Heart left ventricle (tissue), 16 donors: ENCODE measurements at regions not wholly inside any gene's neighbourhood (a gene's known extent, or its start where the extent isn't known, plus 50 kb on each side); places are given as distances from the start of the nearest gene placed in this dataset.
"Not testable (repeated sequence)": the region's sequence is repeated elsewhere in the genome, so short reads cannot be mapped to it uniquely, and the experiment has no call there.

Source experiments
- ATAC-seq, 4 donors: fragments of 200-7000 bp; cut with Tn5 transposase; one replicate each; pipeline ENCODE4 v1.9.1; 2020 to 2022; ENCODE audit warnings: moderate library complexity in 4 of 4, mild to moderate bottlenecking in 3 of 4, moderate number of reproducible peaks in 1 of 4
- DNase-seq, 5 donors: peaks; one replicate each; pipeline ENCODE4 v3.0.0-alpha.2; 2020
- H3K27ac ChIP-seq, 12 donors: fragments of 200-600 bp; sonication (generic) in 4 of 12; one replicate each; pipeline versions ENCODE4 v1.5.0 to v1.8.0; 2016 to 2022; ENCODE audit warnings: mild to moderate bottlenecking in 2 of 12
- H3K27me3 ChIP-seq, 9 donors: fragments of 200-600 bp; sonication (generic) in 2 of 9; one replicate each; pipeline versions ENCODE4 v1.5.1 to v1.8.0; 2016 to 2022; ENCODE audit warnings: mild to moderate bottlenecking in 3 of 9
- H3K36me3 ChIP-seq, 9 donors: fragments of 200-600 bp; sonication (generic) in 2 of 9; one replicate each; pipeline versions ENCODE4 v1.5.0 to v1.8.0; 2018 to 2022; ENCODE audit warnings: mild to moderate bottlenecking in 2 of 9
- H3K4me1 ChIP-seq, 12 donors: fragments of 200-600 bp; sonication (generic) in 4 of 12; one replicate each; pipeline versions ENCODE4 v1.5.0 to v1.8.0; 2016 to 2022; ENCODE audit warnings: mild to moderate bottlenecking in 3 of 12
- H3K4me3 ChIP-seq, 12 donors: fragments of 200-600 bp; sonication (generic) in 4 of 12; one replicate each; pipeline versions ENCODE4 v1.5.0 to v1.8.0; 2017 to 2022; ENCODE audit warnings: mild to moderate bottlenecking in 9 of 12, moderate library complexity in 4 of 12
- H3K9me3 ChIP-seq, 12 donors: fragments of 200-600 bp; sonication (generic) in 4 of 12; one replicate each; pipeline versions ENCODE4 v1.5.0 to v1.8.0; 2016 to 2022; ENCODE audit warnings: mild to moderate bottlenecking in 1 of 12
- POLR2A ChIP-seq, 2 donors: fragments of 450-650 bp; IDR thresholded peaks; one replicate each; pipeline ENCODE4 v1.6.1; 2017; ENCODE audit warnings: antibody characterized with exemption in 2 of 2, mild to moderate bottlenecking in 2 of 2, moderate library complexity in 2 of 2
- WGBS, 4 donors: extraction: QIAGEN DNeasy Blood & Tissue Kit in 2 of 4; methylation state at CpG; one replicate each; pipeline versions ENCODE4 v1.1.5 to v1.1.7; 2013 to 2018; 5-methylcytosine and 5-hydroxymethylcytosine counted together
- intact Hi-C, 10 donors: fragments of 100-400 bp; cut with DNase I; formaldehyde crosslinking; loops; one replicate each; pipeline versions ENCODE4 v1.11.1 to v1.14.2; 2022
- TF ChIP-seq, protein P1 (sequence below), 12 donors: fragments of 200-600 bp; sonication (generic) in 4 of 12; IDR thresholded peaks; one replicate each; pipeline versions ENCODE4 v1.5.0 to v1.8.0; 2018 to 2022; ENCODE audit warnings: antibody characterized with exemption in 12 of 12, mild to moderate bottlenecking in 5 of 12
- donor health status: ischemic (EF 13 %, LVEDD 7.1; RV severe dilation, severe dysfunction).
- donor health status: healthy with polysubstance abuse.
- donor health status: DM: no; HTN: yes; CAD: no.
- donor health status: DM: no; HTN: no; CAD: no.
- donor health status: ischemic (EF 25% LVEDD 6.9; RV normal size, moderate dysfunction).
- donor health status: ischemic (EF 25% LVEDD 5.7; RV mildly dilated, moderate dysfunction).
- donor health status: healthy.
- donor health status: DM: yes; HTN: yes; CAD: no.
- donor health status: ischemic (EF 35%, LVEDD 5.7; RV mildly dilated, moderate dysfunction).
- donor health status: nonischemic (EF 11% LVEDD 7.7; RV severe dilation, severe dysfunction).
- donor health status: DM: yes; HTN: yes; CAD: no.
- donor health status: PGD.
- donor health status: ischemic (EF 29% LVEDD 5.4; RV normal size, mild dysfunction).
- donor health status: nonischemic (EF 23%, LVEDD 6.1; RV moderate dilation, normal function).

DNA sequence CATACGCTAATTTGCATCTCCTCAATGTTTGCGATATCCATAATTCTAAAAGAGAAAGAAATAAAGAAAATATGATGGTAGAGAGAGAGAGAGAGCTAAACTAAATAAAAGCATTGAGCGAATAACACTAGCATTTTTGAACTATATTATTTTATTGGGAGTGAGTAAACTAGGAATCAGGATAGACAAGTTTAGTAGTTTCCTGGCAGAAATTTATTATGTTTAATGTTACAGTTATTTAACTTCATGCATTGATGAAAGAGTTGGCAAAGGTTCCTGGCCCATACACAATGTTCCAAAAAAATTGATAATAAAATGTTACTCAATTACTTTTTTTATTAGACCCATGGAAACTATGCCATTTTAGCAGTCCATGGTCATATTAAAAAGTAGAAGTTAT, 1708.2 kb upstream of the CDH6 start:
- TF ChIP-seq, protein P1, sequence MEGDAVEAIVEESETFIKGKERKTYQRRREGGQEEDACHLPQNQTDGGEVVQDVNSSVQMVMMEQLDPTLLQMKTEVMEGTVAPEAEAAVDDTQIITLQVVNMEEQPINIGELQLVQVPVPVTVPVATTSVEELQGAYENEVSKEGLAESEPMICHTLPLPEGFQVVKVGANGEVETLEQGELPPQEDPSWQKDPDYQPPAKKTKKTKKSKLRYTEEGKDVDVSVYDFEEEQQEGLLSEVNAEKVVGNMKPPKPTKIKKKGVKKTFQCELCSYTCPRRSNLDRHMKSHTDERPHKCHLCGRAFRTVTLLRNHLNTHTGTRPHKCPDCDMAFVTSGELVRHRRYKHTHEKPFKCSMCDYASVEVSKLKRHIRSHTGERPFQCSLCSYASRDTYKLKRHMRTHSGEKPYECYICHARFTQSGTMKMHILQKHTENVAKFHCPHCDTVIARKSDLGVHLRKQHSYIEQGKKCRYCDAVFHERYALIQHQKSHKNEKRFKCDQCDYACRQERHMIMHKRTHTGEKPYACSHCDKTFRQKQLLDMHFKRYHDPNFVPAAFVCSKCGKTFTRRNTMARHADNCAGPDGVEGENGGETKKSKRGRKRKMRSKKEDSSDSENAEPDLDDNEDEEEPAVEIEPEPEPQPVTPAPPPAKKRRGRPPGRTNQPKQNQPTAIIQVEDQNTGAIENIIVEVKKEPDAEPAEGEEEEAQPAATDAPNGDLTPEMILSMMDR (IDR thresholded peaks at IDR 0.05): no peak
- TF ChIP-seq POLR2A (IDR thresholded peaks at IDR 0.05): no peak
- Histone ChIP-seq H3K27ac (no peak overlapping the region), H3K9me3 (peaks cover 0 to 27% (median under 1%) of the 10 kb centered on the region in 12 donors), H3K4me3 (no peak overlapping the region), H3K36me3 (no peaks in the 10 kb centered on the region), H3K27me3 (no peaks in the 10 kb centered on the region), H3K4me1 (no peaks in the 10 kb centered on the region)
- no peak for ATAC-seq
- 89 to 93% (median 91%) methylated on average over 3 of the region's 3 CpGs for WGBS, 4 donors
- intact Hi-C loops: no loop called here
- DNase-seq: no peak

DNA sequence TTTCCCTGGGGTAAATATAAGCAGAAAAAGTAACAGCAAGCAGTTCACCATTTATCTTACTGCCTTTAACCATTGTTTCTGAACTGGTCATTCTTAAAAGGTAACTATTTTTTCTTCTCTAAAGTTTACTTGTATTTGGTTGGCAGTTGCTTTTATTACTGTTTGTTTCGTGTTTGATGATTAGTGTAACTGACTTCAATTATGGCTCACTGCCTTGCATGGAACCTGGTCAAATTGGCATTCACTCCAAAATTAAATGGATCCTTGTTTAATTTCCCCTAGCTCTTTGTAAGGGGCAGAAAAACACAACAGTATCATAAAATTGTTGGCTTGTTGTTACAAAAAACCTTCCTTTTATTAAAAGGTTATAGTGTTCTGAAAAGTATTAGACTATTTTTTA, 1723.9 kb upstream of the CDH6 start:
- TF ChIP-seq, protein P1 (IDR thresholded peaks at IDR 0.05): no peak
- TF ChIP-seq POLR2A (IDR thresholded peaks at IDR 0.05): no peak
- Histone ChIP-seq H3K4me1 (no peaks in the 10 kb centered on the region), H3K4me3 (no peak overlapping the region), H3K36me3 (no peaks in the 10 kb centered on the region), H3K9me3 (peaks cover 0 to 12% (median 0%) of the 10 kb centered on the region in 12 donors), H3K27me3 (no peaks in the 10 kb centered on the region), H3K27ac (no peak overlapping the region)
- intact Hi-C loops: no loop called here
- WGBS, 4 donors: 52 to 61% (median 54%) methylated on average over 1 of the region's 1 CpG
- ATAC-seq (no peak), DNase-seq (no peak)

DNA sequence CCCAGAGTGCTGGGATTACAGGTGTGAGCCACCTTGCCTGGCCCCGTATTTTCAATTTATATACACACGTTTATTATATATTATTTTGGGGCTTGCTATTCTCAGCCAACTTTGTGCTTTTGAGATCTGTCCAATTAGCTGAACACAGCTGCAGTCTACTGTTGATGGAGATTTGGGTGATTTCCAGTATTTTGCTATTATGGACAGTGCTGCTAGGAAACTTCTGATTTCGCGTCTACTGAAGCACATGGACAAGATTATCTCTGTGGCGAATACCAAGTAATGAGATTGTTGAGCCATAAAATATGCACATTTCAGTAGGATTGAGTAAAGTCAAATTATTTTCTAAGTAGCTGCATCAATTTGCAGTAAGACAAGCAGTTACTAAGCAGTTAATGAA, 1731.2 kb upstream of the CDH6 start:
- H3K9me3 ChIP-seq: peaks cover 0 to 7% (median 0%) of the 10 kb centered on the region in 12 donors
- H3K36me3 ChIP-seq: no peaks in the 10 kb centered on the region
- no peaks in the 10 kb centered on the region for H3K27me3 ChIP-seq
- WGBS, 4 donors: 48 to 71% (median 60%) methylated on average over 5 of the region's 5 CpGs
- ATAC-seq (no peak), DNase-seq (no peak)
- H3K4me3 ChIP-seq: no peak overlapping the region
- H3K27ac ChIP-seq: no peak overlapping the region
- intact Hi-C loops: no loop called here
- TF ChIP-seq POLR2A (IDR thresholded peaks at IDR 0.05): no peak
- TF ChIP-seq, protein P1 (IDR thresholded peaks at IDR 0.05): no peak
- H3K4me1 ChIP-seq: no peaks in the 10 kb centered on the region

DNA sequence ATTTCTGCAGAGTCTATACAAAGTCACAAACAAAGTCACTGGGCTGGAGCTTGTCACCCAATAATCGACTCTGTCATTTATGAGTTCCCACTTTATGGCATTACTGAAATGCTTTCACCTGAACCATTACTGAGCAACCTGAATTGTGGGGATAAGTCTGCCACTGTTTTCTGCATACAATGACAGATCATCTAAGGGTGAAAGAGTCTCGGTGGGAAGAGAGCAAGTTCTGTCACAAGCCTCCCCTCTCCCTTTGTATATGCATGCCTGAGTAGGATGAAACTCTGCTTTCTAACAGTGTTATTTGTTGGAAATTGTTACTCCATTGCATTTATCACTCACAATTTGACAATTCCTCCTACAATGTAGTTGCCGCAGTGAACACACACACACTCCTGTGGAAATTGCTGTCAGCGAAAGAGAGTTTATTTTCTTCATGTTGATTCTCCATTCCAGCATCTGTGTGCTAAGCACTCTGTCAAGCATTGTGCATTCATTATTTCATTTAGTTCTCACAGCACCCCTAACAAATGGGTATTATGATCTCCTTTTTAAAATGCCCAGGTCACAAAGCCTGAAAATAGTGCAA, 1732.4 kb upstream of the CDH6 start:
- peaks cover 0 to 6% (median 0%) of the 10 kb centered on the region in 12 donors for H3K9me3 ChIP-seq
- no peak for ATAC-seq
- TF ChIP-seq POLR2A (IDR thresholded peaks at IDR 0.05): no peak
- TF ChIP-seq, protein P1 (IDR thresholded peaks at IDR 0.05): no peak
- no peaks in the 10 kb centered on the region for H3K4me1 ChIP-seq
- 71 to 80% (median 78%) methylated on average over 4 of the region's 4 CpGs for WGBS, 4 donors
- no peak for DNase-seq
- no peaks in the 10 kb centered on the region for H3K27me3 ChIP-seq
- intact Hi-C loops: no loop called here
- no peak overlapping the region for H3K27ac ChIP-seq
- no peak overlapping the region for H3K4me3 ChIP-seq
- H3K36me3 ChIP-seq: no peaks in the 10 kb centered on the region

DNA sequence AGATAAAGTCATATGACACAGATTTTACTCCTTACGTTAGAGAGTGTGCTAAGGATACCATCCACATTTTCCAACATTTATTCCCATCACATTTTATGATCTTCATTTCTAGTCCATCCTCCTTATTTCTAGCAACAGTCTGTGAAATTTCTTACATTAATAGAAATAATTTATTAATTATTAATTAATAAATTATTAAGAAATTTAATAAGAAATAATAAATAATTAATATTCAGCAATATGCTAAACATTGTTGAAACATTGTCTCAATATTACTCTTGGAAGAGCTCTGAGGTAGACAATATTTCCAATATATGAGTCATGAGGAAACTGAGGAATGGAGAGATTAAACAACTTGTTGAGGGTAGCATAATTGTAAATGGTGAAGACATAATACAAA, 1742.5 kb upstream of the CDH6 start:
- ATAC-seq, H3K27ac ChIP-seq, H3K9me3 ChIP-seq, H3K4me1 ChIP-seq, H3K36me3 ChIP-seq, intact Hi-C loops, DNase-seq, H3K27me3 ChIP-seq, H3K4me3 ChIP-seq: not testable (repeated sequence)
- 81 to 93% (median 87%) methylated on average over 1 of the region's 1 CpG for WGBS, 4 donors
